Psoas muscle (tissue), 7 donors: ENCODE measurements at regions not wholly inside any gene's neighbourhood (a gene's known extent, or its start where the extent isn't known, plus 50 kb on each side); places are given as distances from the start of the nearest gene placed in this dataset.

Source experiments
- ATAC-seq, 4 donors: fragments of 200-7000 bp; cut with Tn5 transposase; one replicate each; pipeline ENCODE4 v1.9.1; 2020; ENCODE audit warnings: moderate library complexity in 3 of 4, mild to moderate bottlenecking in 2 of 4
- DNase-seq, 2 donors: peaks; one replicate each; pipeline ENCODE4 v3.0.0-alpha.2; 2020
- H3K27ac ChIP-seq: fragments of 200-600 bp; one replicate; pipeline ENCODE4 v1.8.0; 2022
- H3K27me3 ChIP-seq, 3 donors: fragments of 200-600 bp in 1 of 3; one replicate each; pipeline versions ENCODE4 v1.6.1 to v1.8.0; 2013 to 2022; ENCODE audit warnings: low read length in 2 of 3, mild to moderate bottlenecking in 2 of 3, moderate library complexity in 1 of 3; ENCODE audit not compliant: insufficient read depth in 3 of 3
- H3K36me3 ChIP-seq, 2 donors: fragments of 200-600 bp in 1 of 2; one replicate each; pipeline versions ENCODE4 v1.6.1 to v1.8.0; 2013 to 2022; ENCODE audit warnings: low read depth in 1 of 2, mild to moderate bottlenecking in 1 of 2, moderate library complexity in 1 of 2; ENCODE audit not compliant: insufficient read depth in 1 of 2
- H3K4me1 ChIP-seq: fragments of 200-600 bp; one replicate; pipeline ENCODE4 v1.8.0; 2022
- H3K4me3 ChIP-seq: fragments of 200-600 bp; one replicate; pipeline ENCODE4 v1.8.0; 2022; ENCODE audit warnings: mild to moderate bottlenecking
- H3K9me3 ChIP-seq: fragments of 200-600 bp; one replicate; pipeline ENCODE4 v1.8.0; 2022
- CTCF ChIP-seq: fragments of 200-600 bp; IDR thresholded peaks from one replicate; pipeline ENCODE4 v1.8.0; 2022; ENCODE audit warnings: antibody characterized with exemption
- WGBS, 3 donors: extraction: QIAGEN DNeasy Blood & Tissue Kit; methylation state at CpG; one replicate each; pipeline versions ENCODE4 v1.1.6 to v1.1.7; 2013; 5-methylcytosine and 5-hydroxymethylcytosine counted together
- intact Hi-C, 2 donors: fragments of 100-400 bp; cut with DNase I; formaldehyde crosslinking; loops; one replicate each; pipeline versions ENCODE4 v1.11.0 to v1.14.2; 2022
- donor health status: healthy with polysubstance abuse.
- donor health status: DM: no; HTN: no; CAD: no; lungs with moderate emphysema.
- donor health status: Bipolar disorder and iron deficiency.
- donor health status: healthy.
- donor health status: DM: yes; HTN: yes; CAD: no.
- donor health status: DM: no; HTN: no; CAD: no.
- donor health status: DM: yes; HTN: yes; CAD: no.

- DNase-seq, result no peak
- TF ChIP-seq CTCF, result no peak
- H3K9me3 ChIP-seq, result no peaks in the 10 kb centered on the region
- 77 to 90% (median 79%) methylated on average over 3 of the region's 3 CpGs for WGBS, 3 donors
- no peaks in the 10 kb centered on the region for H3K36me3 ChIP-seq
- no peak for ATAC-seq
- no peak overlapping the region for H3K4me3 ChIP-seq
- intact Hi-C loops, result no loop called here
- no peaks in the 10 kb centered on the region for H3K27me3 ChIP-seq
- H3K27ac ChIP-seq, result no peak overlapping the region
- H3K4me1 ChIP-seq, result no peaks in the 10 kb centered on the region
These were observed 81.9 kb upstream of the AVPR1A start for GRCh38 chr12:63232896-63233295.

GRCh38 chr12:63228853-63229252 lies 77.9 kb upstream of the AVPR1A start:
- no peak for TF ChIP-seq CTCF
- Histone ChIP-seq H3K4me3 (no peak overlapping the region), H3K27ac (no peak overlapping the region), H3K4me1 (no peaks in the 10 kb centered on the region), H3K9me3 (no peaks in the 10 kb centered on the region), H3K27me3 (no peaks in the 10 kb centered on the region), H3K36me3 (no peaks in the 10 kb centered on the region)
- intact Hi-C loops, result no loop called here
- DNase-seq (no peak), ATAC-seq (no peak)
- WGBS, 3 donors, result 48 to 56% (median 55%) methylated on average over 3 of the region's 3 CpGs

- TF ChIP-seq CTCF, result no peak
- DNase-seq, result no peak
- H3K4me1 ChIP-seq, result no peaks in the 10 kb centered on the region
- no peaks in the 10 kb centered on the region for H3K36me3 ChIP-seq
- H3K9me3 ChIP-seq, result no peaks in the 10 kb centered on the region
- H3K4me3 ChIP-seq, result no peak overlapping the region
- intact Hi-C loops, result no loop called here
- ATAC-seq, result no peak
- H3K27ac ChIP-seq, result no peak overlapping the region
- 64 to 82% (median 72%) methylated on average over 2 of the region's 2 CpGs for WGBS, 3 donors
- H3K27me3 ChIP-seq, result no peaks in the 10 kb centered on the region
These were observed 75.9 kb upstream of the AVPR1A start for GRCh38 chr12:63226792-63227463.

GRCh38 chr12:63224396-63224795 lies 73.4 kb upstream of the AVPR1A start:
- no peaks in the 10 kb centered on the region for H3K27me3 ChIP-seq
- H3K4me3 ChIP-seq, result no peak overlapping the region
- H3K27ac ChIP-seq, result no peak overlapping the region
- ATAC-seq (no peak), DNase-seq (no peak)
- no peaks in the 10 kb centered on the region for H3K36me3 ChIP-seq
- WGBS, 3 donors, result 62 to 75% (median 74%) methylated on average over 1 of the region's 1 CpG
- TF ChIP-seq CTCF, result no peak
- H3K9me3 ChIP-seq, result no peaks in the 10 kb centered on the region
- H3K4me1 ChIP-seq, result no peaks in the 10 kb centered on the region
- intact Hi-C loops, result no loop called here

- no peaks in the 10 kb centered on the region for H3K4me1 ChIP-seq
- intact Hi-C loops, result no loop called here
- H3K9me3 ChIP-seq, result no peaks in the 10 kb centered on the region
- H3K27me3 ChIP-seq, result no peaks in the 10 kb centered on the region
- no peak overlapping the region for H3K4me3 ChIP-seq
- ATAC-seq (no peak), DNase-seq (no peak)
- H3K36me3 ChIP-seq, result no peaks in the 10 kb centered on the region
- no peak for TF ChIP-seq CTCF
- no peak overlapping the region for H3K27ac ChIP-seq
These were observed 72.1 kb upstream of the AVPR1A start for GRCh38 chr12:63223128-63223527.
